PFSK-1 (cell line): ENCODE measurements at regions not wholly inside any gene's neighbourhood (a gene's known extent, or its start where the extent isn't known, plus 50 kb on each side); places are given as distances from the start of the nearest gene placed in this dataset.

ENCODE experiments used
- POLR2AphosphoS5 ChIP-seq: IDR thresholded peaks from 2 replicates; pipeline ENCODE4 v1.6.1; 2012; ENCODE audit warnings: low read depth, mild to moderate bottlenecking, control low read depth, low read length, moderate library complexity
- SIN3A ChIP-seq: IDR thresholded peaks from 2 replicates; pipeline ENCODE4 v1.6.1; 2012; ENCODE audit warnings: mild to moderate bottlenecking, low read length, moderate library complexity, borderline replicate concordance; ENCODE audit not compliant: insufficient read depth

DNA sequence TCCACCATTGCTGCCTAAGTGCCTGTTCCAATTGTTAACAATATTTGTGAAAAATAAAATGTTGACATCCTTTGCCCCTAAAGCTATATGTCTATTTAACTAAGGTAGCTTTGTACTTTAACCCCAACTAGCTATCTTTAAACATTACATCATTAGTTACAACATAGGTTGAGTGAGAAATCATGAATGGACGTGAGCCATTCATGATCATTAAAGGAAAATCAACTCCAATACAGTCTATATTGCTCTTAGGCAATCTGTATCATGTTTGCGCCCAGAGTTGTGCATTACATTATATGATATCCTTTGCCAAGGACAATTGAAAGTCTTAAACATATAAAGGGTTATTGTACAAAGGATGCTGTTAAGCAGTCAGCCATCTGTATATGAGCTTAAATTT lies 269.6 kb downstream of the ALX1 start:
- TF ChIP-seq SIN3A (no peak), POLR2AphosphoS5 (no peak)
